Uterus (tissue), 2 donors: ENCODE measurements at regions not wholly inside any gene's neighbourhood (a gene's known extent, or its start where the extent isn't known, plus 50 kb on each side); places are given as distances from the start of the nearest gene placed in this dataset.

Experiments used
- POLR2A ChIP-seq, 2 donors: fragments of 450-650 bp; IDR thresholded peaks; one replicate each; pipeline ENCODE4 v1.6.1; 2016; ENCODE audit warnings: antibody characterized with exemption in 2 of 2, mild to moderate bottlenecking in 1 of 2, moderate library complexity in 1 of 2
- TF ChIP-seq, protein P1 (sequence below), 4 experiments: fragments of 200-600 bp in 2 of 4; fragments of 450-650 bp in 2 of 4; sonication (generic) in 2 of 4; IDR thresholded peaks; one replicate each; pipeline ENCODE4 v1.5.1; 2016 to 2019; ENCODE audit warnings: antibody characterized with exemption in 4 of 4, mild to moderate bottlenecking in 2 of 4, moderate library complexity in 1 of 4

DNA sequence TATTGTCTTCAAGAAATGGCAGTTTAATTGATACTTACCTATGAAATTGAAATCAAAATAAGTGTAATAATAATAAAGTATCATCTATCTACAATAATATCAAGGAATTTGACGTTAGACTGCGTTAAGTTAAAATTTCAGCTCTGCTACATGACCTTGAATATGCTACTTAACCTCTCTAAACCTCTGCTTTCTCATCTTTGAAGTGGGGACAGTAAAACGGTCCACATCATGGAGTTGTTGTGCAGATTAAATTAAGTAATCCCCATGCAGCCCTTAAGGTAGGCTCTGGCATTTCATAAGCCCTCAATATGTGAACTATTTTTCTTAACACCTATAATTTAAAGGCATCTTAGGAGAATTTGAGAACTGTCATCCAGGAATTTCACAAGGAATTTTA is 252.4 kb upstream of the PHF14 start:
- TF ChIP-seq, protein P1, sequence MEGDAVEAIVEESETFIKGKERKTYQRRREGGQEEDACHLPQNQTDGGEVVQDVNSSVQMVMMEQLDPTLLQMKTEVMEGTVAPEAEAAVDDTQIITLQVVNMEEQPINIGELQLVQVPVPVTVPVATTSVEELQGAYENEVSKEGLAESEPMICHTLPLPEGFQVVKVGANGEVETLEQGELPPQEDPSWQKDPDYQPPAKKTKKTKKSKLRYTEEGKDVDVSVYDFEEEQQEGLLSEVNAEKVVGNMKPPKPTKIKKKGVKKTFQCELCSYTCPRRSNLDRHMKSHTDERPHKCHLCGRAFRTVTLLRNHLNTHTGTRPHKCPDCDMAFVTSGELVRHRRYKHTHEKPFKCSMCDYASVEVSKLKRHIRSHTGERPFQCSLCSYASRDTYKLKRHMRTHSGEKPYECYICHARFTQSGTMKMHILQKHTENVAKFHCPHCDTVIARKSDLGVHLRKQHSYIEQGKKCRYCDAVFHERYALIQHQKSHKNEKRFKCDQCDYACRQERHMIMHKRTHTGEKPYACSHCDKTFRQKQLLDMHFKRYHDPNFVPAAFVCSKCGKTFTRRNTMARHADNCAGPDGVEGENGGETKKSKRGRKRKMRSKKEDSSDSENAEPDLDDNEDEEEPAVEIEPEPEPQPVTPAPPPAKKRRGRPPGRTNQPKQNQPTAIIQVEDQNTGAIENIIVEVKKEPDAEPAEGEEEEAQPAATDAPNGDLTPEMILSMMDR (IDR thresholded peaks at IDR 0.05), result no peak
- TF ChIP-seq POLR2A (IDR thresholded peaks at IDR 0.05), result no peak
